Chondrocyte (in vitro differentiated cells): ENCODE measurements at regions not wholly inside any gene's neighbourhood (a gene's known extent, or its start where the extent isn't known, plus 50 kb on each side); places are given as distances from the start of the nearest gene placed in this dataset.

Experiments used
- DNase-seq: peaks from one replicate; pipeline ENCODE4 v3.0.0; 2021; ENCODE audit warnings: mixed read lengths, low spot score
- H3K27ac Mint-ChIP-seq: one replicate; pipeline ENCODE4 v1.8.0; 2021; ENCODE audit warnings: mild to moderate bottlenecking, moderate library complexity, mixed read lengths; ENCODE audit not compliant: unreplicated experiment
- H3K27me3 Mint-ChIP-seq: 2 replicates; pipeline ENCODE4 v1.8.0; 2021; ENCODE audit warnings: low read depth, mixed read lengths
- H3K36me3 Mint-ChIP-seq: 2 replicates; pipeline ENCODE4 v1.8.0; 2021; ENCODE audit warnings: low read depth, mixed read lengths
- H3K4me1 Mint-ChIP-seq: 2 replicates; pipeline ENCODE4 v1.8.0; 2021; ENCODE audit warnings: low read depth, mild to moderate bottlenecking, mixed read lengths
- H3K4me3 Mint-ChIP-seq: one replicate; pipeline ENCODE4 v1.8.0; 2021; ENCODE audit warnings: mild to moderate bottlenecking, moderate library complexity, mixed read lengths; ENCODE audit not compliant: unreplicated experiment
- H3K9me3 Mint-ChIP-seq: 2 replicates; pipeline ENCODE4 v1.8.0; 2021; ENCODE audit warnings: low read depth, mixed read lengths
- TF ChIP-seq, protein P1 (sequence below): fragments of 200-600 bp; sonication (generic); IDR thresholded peaks from 2 replicates; pipeline ENCODE4 v1.5.0; 2021; ENCODE audit warnings: antibody characterized with exemption, mild to moderate bottlenecking, moderate library complexity

DNA sequence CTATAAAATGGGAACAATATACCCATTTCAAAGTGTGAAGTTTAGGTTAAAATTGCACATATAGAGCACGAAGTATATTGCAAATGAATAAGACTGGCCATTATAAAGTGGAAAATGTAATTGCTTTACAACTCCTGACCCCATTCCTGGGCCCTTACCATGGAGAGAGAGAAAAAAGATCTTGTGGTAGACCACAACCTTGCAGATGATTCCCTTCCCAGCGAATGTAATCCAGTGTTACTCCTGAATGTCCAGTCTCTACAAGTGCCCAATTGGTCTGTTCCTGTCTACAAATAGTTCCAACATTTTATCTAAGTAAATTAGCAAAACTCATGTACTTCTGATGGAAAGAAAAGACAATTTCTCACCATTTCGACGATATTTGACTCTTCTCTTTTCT lies 184.1 kb upstream of the LNX1 start:
- Mint-ChIP-seq H3K4me1 (peaks cover 14% of the 10 kb centered on the region), H3K27ac (no peak overlapping the region), H3K9me3 (no peaks in the 10 kb centered on the region), H3K4me3 (no peak overlapping the region), H3K27me3 (no peaks in the 10 kb centered on the region), H3K36me3 (no peaks in the 10 kb centered on the region)
- TF ChIP-seq, protein P1, sequence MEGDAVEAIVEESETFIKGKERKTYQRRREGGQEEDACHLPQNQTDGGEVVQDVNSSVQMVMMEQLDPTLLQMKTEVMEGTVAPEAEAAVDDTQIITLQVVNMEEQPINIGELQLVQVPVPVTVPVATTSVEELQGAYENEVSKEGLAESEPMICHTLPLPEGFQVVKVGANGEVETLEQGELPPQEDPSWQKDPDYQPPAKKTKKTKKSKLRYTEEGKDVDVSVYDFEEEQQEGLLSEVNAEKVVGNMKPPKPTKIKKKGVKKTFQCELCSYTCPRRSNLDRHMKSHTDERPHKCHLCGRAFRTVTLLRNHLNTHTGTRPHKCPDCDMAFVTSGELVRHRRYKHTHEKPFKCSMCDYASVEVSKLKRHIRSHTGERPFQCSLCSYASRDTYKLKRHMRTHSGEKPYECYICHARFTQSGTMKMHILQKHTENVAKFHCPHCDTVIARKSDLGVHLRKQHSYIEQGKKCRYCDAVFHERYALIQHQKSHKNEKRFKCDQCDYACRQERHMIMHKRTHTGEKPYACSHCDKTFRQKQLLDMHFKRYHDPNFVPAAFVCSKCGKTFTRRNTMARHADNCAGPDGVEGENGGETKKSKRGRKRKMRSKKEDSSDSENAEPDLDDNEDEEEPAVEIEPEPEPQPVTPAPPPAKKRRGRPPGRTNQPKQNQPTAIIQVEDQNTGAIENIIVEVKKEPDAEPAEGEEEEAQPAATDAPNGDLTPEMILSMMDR, result no peak
- no peak for DNase-seq

DNA sequence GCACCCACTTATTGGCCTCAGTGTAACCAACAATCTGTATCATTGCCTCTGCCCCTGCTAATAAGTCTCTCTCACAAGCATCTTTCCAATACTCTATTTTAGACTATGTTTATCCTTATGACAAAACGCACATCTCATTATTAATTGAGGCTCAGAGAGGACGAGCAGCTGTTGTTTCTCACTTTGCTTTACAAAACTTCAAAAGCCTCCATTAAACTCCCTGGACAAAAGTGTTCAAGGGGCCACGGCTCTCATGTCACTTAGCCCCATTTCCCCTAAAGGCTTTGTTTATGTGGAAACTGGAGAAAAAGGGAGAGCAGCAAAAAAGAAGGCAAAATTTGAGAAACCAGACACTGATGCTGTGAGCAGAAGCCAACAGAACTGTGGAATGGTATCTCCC lies 180.0 kb upstream of the LNX1 start:
- Mint-ChIP-seq H3K27me3 (no peaks in the 10 kb centered on the region), H3K9me3 (no peaks in the 10 kb centered on the region), H3K4me3 (no peak overlapping the region), H3K4me1 (peaks cover 9% of the 10 kb centered on the region), H3K36me3 (no peaks in the 10 kb centered on the region), H3K27ac (no peak overlapping the region)
- no peak for DNase-seq
- TF ChIP-seq, protein P1, result no peak

DNA sequence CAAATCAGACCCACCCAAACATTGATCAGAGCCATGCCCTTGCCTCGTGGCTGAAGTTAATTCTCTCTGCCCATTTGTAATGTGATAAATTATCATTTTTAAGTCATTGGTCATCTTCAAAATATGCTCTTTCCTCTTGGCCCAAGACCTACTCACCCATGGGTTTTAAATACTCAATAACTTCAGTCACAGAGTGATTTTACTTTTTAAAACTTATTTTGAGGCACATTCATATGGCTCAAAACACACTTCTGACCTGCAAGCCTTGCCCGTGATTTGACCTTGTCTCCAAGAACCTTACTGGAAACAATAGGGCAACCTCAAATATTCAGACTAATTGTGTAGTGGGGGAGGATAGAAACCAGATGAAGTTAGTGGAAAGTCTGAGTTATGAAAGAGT lies 176.2 kb upstream of the LNX1 start:
- DNase-seq, result no peak
- H3K4me3 Mint-ChIP-seq, result no peak overlapping the region
- H3K27me3 Mint-ChIP-seq, result no peaks in the 10 kb centered on the region
- H3K27ac Mint-ChIP-seq, result no peak overlapping the region
- H3K4me1 Mint-ChIP-seq, result peaks cover 25% of the 10 kb centered on the region
- H3K36me3 Mint-ChIP-seq, result no peaks in the 10 kb centered on the region
- H3K9me3 Mint-ChIP-seq, result no peaks in the 10 kb centered on the region
- TF ChIP-seq, protein P1, result no peak

DNA sequence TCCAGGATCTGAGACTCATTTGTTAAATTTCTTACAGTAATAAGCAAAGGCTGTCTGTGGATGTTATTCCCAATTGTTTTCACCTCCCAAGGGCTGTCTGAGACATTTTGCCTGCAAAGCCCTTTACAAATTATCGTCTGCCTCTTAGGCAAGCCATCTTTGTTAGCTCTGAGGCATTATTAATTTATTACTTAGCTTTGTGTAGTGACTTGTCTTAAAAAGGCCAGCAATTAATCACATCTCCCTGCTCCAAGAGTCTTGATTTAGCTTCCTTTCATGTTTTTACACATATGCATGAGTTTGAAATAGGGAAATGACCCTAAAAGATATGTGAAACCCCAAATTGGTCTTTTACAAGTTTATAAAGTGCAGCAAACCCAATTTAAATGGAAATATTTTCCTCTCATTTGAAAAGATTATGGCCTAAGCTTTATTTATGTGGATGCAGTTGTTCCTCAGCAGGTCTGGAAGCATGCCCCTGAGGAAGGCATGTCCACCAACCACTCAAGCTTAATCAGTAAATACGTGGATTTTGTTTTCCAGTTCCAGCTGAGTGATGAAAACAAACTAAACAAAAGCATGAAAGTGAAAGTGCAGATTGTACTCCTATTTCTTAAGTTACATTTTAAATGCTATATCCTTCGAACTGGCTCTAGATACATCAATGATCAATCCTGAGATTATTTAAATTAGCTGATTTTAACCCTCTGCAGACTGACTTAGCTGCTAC lies 173.6 kb upstream of the LNX1 start:
- Mint-ChIP-seq H3K9me3 (peaks cover 12% of the 10 kb centered on the region), H3K36me3 (peaks cover 2% of the 10 kb centered on the region), H3K4me1 (peaks cover 25% of the 10 kb centered on the region), H3K27ac (no peak overlapping the region), H3K27me3 (no peaks in the 10 kb centered on the region), H3K4me3 (no peak overlapping the region)
- TF ChIP-seq, protein P1, result no peak
- DNase-seq, result no peak

DNA sequence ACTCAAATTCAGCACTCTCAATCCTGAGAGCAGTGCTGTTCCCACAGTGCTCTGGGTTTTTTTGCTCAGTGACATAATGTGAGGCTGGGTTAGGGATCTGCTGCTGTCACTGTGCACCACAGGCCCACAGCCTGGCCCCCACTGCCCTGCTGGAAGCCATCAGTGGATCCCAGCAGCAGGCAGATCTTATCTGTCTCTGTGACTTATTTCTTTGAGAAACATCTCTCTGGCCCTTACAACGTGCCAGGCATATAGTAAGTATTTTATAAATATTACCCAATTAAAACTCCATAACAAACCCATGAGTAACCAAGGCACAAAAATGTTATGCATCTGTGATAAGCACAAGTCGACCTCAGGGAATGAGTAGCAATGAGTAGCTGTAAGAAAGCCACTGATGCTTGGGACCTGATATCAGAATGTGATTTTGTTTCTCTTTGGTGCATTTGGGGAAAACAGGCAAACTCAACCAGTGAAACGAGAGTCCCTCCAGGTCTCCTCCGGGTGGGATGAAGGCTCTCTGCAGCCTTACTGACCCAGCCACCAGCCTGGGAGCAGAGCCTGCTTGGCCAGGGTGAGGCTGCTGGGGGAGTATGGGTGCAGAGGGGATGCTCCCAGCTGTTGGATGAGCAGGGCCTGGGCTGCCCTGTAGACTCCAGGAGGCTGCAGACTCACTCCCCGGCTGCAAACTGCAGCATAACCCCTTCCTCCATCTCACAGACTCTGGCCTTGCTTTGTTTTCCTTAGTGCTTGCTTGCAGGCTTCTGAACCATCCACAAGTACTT lies 172.7 kb upstream of the LNX1 start:
- H3K27ac Mint-ChIP-seq, result no peak overlapping the region
- peaks cover 2% of the 10 kb centered on the region for H3K36me3 Mint-ChIP-seq
- H3K27me3 Mint-ChIP-seq, result no peaks in the 10 kb centered on the region
- H3K4me3 Mint-ChIP-seq, result no peak overlapping the region
- DNase-seq, result no peak
- peaks cover 25% of the 10 kb centered on the region for H3K4me1 Mint-ChIP-seq
- H3K9me3 Mint-ChIP-seq, result peaks cover 12% of the 10 kb centered on the region
- TF ChIP-seq, protein P1, result no peak
